Astrocyte of the spinal cord (primary cell): ENCODE measurements at regions not wholly inside any gene's neighbourhood (a gene's known extent, or its start where the extent isn't known, plus 50 kb on each side); places are given as distances from the start of the nearest gene placed in this dataset.
A peak's percentile ranks its signal among the peaks of the same experiment; 100 is the strongest.

Source experiments
- DNase-seq: peaks from one replicate; pipeline ENCODE4 v3.0.0; 2011; ENCODE audit warnings: low read depth, low spot score
- H3K4me3 ChIP-seq: 2 replicates; pipeline ENCODE4 v1.5.1; 2011; ENCODE audit warnings: low read depth, mild to moderate bottlenecking, low read length, moderate library complexity
- in situ Hi-C: cut with HindIII; loops from 2 replicates; pipeline ENCODE4 v1.10.0; 2017; ENCODE audit warnings: low sequenced_read_pairs
- TF ChIP-seq, protein P1 (sequence below): IDR thresholded peaks from 2 replicates; pipeline ENCODE4 v1.5.1; 2012; ENCODE audit warnings: low read depth, mild to moderate bottlenecking, low read length, inconsistent platforms

DNA sequence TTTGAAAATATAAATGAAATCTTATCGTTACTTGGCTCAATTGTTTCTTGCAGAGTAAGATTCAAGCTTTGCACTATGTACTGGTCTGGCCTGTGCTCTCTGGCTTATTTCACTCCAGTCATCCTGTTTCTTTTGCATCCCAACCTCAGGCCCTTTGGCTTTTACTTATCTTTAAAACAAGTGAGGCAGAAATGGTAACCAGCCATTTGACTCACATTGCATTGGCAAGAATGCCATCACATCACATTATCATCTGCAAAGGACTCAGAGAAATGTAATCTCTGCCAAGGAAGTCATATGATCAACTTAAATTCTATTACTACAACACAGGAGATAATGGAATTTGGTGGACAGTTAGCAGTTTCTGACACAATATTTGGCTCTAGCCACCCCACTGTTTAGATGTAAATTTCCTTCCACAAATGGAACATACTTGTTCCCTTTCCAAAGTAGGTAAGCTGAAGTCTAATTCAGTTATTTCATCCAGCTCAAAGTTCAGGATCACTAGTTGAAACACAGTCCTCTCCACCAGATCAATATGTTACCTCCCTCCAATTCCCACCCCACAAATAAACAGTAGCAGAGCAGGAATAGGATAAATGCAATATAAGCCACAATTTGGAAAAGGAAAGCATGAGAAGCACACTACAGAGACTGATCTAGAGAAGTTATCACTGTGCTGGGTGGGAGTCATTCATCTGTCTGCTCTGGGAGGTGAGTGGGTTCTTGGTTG is 65.0 kb upstream of the DSC1 start:
- TF ChIP-seq, protein P1, sequence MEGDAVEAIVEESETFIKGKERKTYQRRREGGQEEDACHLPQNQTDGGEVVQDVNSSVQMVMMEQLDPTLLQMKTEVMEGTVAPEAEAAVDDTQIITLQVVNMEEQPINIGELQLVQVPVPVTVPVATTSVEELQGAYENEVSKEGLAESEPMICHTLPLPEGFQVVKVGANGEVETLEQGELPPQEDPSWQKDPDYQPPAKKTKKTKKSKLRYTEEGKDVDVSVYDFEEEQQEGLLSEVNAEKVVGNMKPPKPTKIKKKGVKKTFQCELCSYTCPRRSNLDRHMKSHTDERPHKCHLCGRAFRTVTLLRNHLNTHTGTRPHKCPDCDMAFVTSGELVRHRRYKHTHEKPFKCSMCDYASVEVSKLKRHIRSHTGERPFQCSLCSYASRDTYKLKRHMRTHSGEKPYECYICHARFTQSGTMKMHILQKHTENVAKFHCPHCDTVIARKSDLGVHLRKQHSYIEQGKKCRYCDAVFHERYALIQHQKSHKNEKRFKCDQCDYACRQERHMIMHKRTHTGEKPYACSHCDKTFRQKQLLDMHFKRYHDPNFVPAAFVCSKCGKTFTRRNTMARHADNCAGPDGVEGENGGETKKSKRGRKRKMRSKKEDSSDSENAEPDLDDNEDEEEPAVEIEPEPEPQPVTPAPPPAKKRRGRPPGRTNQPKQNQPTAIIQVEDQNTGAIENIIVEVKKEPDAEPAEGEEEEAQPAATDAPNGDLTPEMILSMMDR = no peak
- no peak for DNase-seq
- no peak overlapping the region for H3K4me3 ChIP-seq
- in situ Hi-C loops = no loop called here

DNA sequence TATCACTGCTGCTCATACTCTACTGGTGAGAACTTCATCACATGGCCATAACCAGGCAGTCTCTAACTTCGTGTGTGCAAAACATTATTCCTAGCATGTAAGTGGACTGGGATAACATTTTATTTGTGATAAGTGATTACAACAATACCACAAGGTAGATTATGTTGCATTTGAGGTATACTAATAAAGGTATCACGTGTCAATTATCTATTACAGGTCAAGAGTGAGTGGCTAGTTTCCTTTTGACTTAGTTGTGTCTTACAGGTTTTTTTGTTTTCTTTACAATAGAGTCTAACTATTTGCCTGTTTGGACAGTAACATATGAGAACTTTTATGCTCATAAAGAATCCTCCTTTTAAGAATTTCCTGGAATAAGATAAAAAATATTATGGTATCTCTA is 67.2 kb upstream of the DSC1 start:
- in situ Hi-C loops = no loop called here
- TF ChIP-seq, protein P1 = no peak
- H3K4me3 ChIP-seq = no peak overlapping the region
- no peak for DNase-seq

DNA sequence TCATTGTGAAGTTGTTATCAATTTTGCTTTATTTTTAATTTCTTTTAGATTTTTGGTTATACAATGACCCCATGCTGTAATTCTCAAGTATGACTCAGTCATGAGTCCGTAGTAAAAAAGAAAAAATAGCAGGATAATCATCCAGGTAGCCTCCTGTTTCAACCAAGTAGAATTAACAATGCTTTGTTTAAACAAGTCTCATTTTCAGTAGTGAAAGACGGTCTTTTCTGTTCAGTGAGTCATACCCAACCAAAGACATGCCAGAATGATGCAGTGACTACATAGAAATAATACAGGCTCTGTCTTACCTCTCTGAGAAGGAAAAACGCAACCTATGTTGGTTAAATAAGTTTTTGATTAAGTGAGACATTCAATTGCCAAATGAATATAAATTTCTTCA is 67.8 kb upstream of the DSC1 start:
- no peak overlapping the region for H3K4me3 ChIP-seq
- in situ Hi-C loops = no loop called here
- peak; percentile 75 for DNase-seq
- TF ChIP-seq, protein P1 = no peak

DNA sequence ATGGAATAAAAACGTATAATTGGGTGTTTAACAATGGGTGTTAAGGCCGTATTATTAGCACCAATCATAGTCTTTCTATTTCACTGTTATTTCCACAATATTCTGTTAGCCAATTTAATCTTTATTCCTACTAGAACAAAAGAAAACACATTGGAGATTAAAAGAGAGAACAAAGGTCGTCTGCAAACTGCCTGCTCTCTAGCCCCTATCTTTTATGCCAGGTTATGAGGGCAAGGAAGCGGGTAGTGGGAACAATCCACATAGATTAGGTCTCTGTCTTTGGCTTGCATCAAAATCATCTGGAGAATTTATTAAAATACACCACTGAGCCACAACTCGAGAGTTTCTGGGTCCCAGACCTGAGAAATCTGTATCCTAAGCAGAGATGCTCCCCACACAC is 69.4 kb upstream of the DSC1 start:
- in situ Hi-C loops = no loop called here
- H3K4me3 ChIP-seq = no peak overlapping the region
- TF ChIP-seq, protein P1 = no peak
- DNase-seq = no peak

DNA sequence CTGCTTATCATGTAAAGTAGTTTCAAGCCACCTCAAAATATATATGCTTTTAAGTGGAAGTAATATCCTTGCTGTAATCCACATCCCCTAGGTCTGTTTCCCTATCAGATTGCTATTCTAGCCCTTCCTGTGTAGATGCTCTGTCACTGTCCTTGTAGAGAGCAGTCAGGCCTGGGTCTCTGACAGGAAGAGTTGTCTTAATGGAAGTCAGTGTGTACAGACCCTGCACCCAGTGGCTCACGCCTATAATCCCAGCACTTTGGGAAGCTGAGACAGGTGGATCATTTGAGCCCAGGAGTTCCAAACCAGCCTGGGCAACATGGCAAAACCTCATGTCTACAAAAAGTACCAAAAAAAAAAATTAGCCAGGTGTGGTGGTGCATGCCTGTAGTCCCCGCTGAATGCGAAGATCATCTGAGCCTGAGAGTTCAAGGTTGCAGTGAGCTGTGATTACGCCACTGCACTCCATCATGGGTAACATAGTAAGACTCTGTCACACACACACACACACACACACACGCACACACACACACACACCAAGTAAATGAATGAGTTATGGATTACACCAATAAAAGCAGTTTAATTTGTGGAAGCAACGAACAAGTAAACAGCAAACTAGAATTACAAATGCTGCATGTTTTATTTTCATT is 70.2 kb upstream of the DSC1 start:
- H3K4me3 ChIP-seq = no peak overlapping the region
- in situ Hi-C loops = no loop called here
- no peak for DNase-seq
- TF ChIP-seq, protein P1 = no peak

DNA sequence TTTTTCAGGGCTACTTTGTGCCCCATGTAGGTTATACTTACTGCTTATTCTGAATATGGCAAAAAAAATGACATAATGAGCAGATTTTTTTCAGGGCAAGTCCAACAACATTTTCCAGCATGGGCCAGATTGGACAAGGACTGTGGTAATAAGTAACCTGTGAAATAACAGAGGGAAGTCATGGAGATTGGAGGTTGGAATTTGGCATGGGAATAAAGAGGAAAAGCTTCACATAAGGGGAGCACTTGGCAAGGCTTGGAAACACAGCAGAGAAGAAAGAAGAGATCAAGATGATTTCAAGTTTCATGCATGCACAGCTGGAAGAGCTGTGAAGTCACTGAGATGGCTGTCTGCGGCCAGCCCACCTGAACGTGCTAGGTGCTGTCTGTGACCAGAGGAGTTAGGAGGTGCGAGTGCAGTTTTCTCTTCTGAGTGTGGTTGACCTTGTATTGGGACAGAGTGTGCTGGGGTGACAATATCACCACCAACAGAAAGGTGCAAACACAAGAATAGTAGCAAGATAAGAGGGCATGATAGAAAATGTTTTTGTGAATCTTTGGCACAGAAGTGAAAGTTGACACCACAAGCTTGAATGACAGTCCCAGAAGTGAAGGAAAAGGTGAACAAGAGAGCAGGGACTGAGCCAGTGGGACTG is 71.1 kb upstream of the DSC1 start:
- TF ChIP-seq, protein P1 = no peak
- no peak for DNase-seq
- in situ Hi-C loops = no loop called here
- no peak overlapping the region for H3K4me3 ChIP-seq
